Brain pericyte (primary cell): ENCODE measurements at regions not wholly inside any gene's neighbourhood (a gene's known extent, or its start where the extent isn't known, plus 50 kb on each side); places are given as distances from the start of the nearest gene placed in this dataset.

ENCODE experiments used
- DNase-seq: peaks from one replicate; pipeline ENCODE4 v3.0.0-alpha.2; 2012; ENCODE audit warnings: low read depth, low spot score

DNA sequence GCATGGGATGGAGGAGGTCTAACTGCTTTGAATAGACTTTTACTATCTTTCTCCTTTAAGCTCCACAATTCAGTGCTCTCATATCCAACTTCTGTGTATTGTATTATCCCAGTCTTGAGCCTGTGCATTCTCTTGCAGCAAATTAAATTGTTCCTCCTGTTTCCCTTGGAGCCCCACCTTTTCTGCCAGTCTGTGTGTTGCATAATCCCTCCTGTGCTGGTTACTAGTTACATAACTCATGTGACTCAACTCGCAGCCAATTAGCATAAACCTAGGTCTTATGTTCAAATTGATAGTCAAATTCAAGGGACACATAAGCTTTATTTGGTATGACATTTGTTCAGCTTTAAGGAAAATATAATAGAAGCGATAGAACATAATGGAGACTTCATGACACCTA is 1863.5 kb downstream of the MRPL39 start:
- no peak for DNase-seq

DNA sequence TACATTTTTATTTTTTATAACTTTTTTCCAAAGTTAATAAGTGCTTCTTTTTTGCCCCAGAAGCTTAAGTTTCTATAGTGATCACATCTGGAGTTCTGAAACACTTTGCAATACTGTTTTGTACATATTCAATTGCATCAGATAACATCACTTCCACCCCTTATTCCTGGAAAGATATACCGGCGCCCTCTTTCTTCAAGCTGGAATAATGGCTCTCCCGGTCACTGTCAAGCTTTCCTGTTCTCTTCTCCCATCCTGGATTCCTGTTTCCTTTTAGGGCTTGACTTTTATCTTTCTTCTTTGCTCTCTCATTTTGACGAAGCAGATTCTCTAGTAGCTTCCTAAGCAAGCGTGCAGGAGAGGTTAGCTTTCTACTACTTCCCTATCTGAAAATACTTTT is 1866.8 kb downstream of the MRPL39 start:
- DNase-seq: no peak

DNA sequence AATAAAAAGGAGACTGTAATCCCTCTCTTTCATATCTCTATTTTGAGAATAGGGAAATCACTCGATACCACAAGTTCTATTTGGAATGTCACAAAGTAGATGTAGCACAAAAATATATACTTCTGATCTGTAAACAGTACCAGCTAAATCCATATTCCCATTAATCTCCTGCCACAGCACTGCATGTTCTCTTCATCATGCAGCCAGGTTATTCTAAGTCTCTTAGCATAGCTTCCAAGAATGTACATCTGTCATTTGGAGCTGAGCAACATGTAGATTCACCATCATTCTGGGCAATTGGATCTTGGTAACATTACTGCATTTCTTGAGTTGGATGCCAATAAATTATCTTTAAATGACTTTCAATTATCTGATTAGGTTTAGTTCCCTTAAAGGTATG is 1874.5 kb downstream of the MRPL39 start:
- DNase-seq: no peak

DNA sequence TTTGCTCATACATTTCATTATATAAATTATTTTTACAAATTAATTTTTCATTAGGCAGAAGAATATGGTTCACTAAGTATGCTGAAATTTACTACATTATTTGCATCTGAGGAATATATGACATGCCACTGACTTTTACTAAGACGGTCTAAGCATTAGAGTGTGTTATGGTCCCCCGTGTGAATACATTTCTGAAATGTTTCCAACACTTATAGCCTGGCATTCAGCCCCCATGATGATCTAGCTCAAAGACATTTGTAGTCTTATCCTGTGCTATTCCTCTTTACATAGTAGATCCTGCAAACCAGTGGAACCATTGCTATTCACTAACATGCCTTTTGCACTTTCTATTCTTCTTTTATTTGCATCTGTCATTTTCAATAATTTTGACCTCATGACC is 1878.0 kb downstream of the MRPL39 start:
- DNase-seq: no peak

DNA sequence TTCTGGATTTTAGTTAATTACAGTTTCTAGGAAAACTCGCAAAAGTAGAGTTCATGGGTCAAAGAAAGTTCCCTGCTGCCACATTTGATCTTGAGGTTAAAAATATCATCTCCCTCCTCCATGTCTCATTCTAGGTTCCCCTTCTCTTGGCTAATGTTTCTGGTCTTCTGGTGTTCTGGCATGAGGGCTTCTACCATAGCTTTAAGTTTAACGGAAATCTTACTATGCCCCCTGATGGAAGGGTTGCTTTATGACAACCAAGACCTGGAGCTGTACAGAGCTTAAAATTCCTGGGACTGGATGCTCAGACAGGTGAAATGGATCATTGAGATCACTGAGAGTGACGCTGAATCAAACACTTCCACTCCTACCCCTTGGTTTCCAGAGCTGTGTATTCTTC is 1881.7 kb downstream of the MRPL39 start:
- DNase-seq: no peak

DNA sequence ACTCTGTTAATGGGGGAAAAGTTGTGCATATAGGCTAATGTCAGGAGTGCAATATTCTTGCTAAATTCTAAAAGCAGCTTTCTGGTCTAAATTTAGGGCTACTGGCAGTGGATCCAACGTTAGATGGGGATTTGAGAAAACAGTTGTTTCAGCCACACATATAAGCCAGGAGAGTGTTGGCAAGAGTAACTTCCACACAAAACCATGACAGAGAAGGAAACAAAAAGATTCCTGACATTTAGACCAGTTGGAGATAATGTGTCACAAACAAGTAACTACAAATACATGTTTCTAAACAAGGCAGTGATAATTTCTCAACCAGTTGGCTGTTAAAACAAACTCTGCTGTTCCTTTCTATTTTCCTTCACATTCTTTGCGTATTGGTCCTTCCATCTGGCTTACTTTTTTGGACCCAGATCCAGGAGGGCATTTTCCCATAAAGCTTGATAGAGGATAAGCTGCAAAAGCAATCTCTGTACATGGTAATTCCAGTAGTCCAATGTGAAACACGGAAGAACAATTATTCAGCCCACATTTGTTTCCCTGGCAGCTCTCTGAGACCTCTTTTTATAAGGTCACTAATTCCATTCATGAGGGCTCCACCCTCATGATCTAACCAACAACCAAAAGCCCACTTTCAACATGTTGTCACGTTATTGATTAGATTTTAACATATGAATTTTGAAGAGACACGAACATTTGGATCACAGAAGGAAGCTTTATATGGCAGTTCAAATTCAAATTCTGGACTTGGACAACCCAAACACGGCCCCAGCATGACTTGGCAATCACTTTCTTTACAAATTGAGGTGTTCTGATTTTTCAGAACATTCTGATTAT is 1888.6 kb downstream of the MRPL39 start:
- DNase-seq: no peak

DNA sequence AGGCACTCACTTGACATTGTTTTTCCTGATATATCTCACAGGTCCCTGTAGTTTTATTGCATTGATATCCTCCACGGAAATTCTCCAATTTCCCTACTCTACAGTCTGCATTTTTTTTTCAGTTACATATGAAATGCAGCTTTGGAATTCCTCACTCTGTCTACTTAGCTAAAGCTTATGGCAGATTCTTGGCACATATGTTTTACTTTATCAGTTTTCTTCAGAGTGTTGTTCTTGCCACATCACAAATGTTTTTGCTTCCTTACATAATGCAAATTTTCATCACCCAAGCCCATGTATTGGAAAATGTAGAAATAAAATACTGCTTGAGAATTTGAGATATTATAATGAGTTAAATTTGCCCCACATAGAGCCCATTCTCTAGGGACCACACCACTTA is 1895.1 kb downstream of the MRPL39 start:
- no peak for DNase-seq

DNA sequence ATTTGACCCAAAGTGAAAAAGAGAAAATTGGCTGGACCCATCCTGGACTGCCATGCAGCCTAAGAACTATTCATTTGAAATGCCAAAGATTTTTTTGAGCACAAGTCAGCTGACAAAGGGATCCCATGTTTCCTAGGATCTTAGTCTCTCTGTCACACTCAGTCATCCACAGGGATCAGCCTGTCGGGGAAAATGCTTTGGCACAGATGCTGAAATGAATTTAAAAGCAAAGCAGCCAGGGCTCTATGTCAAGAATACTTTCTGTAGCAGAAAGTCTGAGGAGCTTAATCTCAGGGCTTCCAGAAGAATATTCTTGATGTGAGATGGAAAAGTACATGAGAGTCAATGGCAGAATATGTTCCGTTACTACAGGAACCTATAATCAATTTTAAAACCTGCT is 1900.8 kb downstream of the MRPL39 start:
- DNase-seq: no peak

DNA sequence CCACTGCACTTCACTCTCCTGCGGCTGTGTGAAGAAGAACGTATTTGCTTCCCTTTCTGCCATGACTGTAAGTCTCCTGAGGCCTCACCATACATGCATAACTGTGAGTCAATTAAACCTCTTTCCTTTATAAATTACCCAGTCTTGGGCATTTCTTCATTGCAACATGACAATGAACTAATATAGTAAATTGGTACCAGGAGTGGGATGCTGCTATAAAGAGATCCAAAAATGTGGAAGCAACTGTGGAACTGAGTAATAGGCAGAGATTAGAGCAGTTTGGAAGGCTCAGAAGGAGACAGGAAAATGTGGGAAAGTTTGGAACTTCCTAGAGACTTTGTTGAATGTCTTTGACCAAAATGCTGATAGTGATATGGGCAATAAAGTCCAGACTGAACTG is 1907.9 kb downstream of the MRPL39 start:
- DNase-seq: no peak

DNA sequence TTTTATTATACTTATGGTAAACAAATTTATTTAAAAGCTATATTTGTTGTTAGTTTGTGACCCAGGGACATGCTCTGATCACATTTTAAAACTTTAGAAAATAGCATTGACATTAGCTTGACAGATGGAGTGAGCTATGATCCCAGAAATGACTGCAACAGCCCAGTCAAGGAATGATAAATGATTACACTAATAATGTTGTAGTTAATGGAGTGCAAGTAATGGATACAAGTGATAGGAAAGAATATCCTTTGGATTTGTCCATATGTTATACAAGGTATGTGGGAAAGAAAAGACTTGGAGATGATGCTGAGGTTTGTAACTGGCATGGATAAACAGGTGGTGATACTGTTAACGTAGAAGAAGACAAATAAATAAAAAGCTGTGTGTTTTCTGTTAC is 1908.7 kb downstream of the MRPL39 start:
- no peak for DNase-seq

DNA sequence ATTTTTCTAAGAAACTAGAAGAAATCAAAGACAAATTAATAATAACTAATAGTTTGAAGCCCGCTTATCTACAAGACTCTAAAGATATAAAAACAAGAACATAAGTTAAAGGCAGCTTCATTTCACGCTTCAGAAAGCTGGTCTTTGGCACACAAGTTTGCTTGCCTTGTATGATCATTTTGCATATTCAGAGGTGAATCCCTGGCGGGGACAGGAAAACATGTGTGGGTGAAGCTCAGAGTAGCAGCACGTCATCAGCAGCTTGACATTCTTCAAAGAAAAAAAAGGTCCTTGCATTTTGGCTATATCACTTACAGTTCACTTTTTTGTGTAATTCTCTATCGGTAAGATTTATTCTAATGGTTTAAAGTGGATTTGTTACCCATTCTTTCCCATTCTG is 1911.8 kb downstream of the MRPL39 start:
- DNase-seq: no peak

DNA sequence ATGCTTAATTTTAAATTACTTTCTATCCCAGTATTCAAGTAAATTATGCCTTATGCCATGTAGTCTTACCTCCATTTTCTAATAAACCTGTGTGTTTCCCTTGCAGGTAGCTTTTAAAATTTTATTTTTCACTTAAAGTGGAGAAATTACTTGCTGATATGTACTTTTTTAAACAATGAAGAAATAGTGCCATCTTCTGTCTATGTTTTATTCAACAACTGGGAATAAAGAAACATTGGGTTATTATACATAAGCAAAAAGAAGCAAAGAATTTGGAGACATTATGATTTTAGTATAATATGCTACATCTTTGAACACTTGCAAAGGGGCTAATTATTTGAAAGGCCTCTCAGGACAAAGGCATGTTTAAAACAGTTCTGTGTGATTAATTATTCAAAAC is 1912.9 kb downstream of the MRPL39 start:
- DNase-seq: no peak

DNA sequence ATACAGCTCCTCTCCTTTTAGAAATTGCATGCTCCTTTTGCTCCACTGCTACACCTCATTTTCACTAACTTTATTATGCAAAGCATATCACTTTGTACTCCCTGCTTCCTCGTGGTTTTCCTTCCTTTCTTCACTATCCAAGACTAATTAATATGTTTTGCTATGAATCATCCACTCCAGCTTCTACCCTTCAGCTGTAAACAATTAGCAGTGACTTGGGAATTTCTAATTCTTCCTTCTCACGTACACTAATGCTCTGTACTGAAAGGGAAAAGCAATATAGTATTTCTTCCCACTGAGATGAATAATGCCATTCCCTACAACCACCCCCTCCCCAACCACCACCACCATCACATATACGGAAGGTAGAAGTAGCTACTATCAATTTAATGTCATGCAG is 1917.0 kb downstream of the MRPL39 start:
- no peak for DNase-seq

DNA sequence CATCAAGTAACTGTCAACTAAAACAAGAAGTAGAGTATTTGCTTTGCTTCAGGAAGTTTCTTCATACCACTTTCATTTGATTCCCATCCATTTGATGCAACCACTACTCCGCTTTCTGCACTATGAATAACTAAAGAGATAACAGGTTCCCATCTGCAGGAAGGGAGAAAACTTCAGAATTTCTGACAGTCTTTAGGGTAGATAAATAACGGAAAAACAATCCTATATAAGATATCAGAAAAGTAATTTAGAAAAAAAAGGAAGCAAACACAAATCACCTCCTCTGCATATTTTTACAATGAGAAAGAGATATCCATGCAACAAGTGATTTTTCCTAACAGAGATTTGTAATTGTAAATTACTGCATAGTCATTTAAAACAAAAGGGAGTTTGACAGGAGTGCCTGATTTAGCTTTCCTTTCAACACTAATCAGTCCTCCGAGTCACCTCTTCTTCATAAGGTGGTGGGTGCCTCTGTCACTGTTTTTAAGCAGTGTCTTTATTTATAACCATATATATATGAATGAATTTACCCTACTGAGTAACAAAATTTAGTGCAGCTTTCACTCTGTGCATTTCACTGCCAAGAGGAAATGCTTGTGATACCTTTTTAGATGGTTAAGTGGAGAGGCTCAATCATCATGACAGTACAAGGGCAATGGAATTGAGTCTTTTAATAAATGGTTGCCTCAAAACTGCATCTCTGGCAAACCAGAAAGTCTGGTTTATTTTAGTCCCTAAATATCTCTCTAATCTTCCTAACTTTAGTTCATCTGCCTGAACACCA is 1920.4 kb downstream of the MRPL39 start:
- no peak for DNase-seq

DNA sequence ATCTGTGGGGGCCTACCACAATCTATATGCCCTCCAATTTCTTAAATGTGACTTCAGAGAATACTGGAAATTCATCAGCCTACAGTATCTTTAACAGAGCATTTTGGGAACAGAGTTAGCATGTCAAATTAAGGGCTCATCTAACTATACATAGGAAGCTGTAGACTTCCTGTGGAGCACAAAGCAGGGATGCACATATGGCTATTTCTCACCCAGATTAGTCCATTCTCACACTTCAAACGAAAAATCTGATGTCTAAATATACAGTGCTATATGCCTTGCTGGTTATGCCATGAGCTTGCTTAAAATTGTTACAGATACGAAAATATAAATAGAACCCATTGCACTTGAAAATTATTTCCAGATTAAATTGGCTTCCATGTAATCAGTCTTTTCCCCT is 1922.8 kb downstream of the MRPL39 start:
- no peak for DNase-seq

DNA sequence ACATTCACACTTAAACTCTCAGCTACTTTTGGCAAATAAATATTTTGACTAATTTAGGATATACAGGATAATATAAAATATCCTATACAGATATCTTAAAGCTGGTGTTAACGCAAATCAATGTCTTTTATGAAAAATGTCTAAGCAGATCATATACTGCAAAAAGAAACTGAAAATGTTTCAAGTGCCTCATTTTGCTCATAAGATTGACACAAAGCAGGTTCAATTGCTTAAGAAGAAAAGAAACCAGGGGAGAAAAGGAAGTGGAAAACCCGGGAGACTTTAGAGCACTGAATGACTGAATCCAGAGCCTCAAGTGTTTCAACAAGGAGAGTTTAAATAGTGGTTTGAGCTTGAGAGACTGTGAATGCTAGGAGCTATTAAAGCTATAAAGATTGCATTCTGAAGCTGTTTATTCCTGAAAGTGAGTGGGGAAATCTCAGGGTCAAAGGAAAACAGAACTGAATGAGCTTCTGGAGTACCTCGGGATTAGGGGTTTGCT is 1943.0 kb downstream of the MRPL39 start:
- no peak for DNase-seq

DNA sequence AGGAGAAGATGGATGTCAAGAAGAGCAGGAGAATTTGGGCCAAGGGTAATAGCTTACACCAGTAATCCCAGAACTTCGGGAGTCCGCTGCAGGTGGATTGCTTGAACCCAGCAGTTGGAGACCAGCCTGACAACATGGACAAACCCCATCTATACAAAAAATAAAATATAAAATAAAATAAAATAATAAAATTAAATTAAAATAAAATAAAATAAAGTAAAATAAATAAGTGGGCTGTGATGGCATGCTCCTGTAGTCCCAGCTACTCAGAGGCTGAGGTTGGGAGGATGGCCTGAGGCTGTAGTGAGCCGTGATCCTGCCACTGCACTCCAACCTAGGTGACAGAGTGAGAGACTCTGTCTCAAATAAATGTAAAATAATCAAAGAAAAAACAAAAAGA is 1946.7 kb downstream of the MRPL39 start:
- DNase-seq: no peak

DNA sequence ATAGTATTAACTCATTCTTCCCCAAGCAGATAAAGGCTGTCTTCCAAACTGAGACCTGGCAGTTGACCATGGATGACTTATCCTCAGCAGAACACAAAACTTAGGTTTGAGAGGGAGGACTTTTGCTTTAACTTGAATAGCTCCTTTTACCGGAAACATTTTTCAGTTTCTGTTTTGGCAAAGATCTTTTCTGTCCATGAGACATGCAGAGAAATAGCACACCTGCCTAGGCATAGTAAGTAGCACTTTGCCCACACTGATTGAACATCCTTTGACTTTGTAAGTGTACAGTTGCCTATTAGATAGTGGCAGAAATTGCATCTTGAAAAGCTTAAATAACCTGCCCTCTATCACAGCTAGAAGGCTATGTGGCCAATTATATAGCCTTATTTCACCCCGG is 1962.5 kb downstream of the MRPL39 start:
- DNase-seq: no peak

DNA sequence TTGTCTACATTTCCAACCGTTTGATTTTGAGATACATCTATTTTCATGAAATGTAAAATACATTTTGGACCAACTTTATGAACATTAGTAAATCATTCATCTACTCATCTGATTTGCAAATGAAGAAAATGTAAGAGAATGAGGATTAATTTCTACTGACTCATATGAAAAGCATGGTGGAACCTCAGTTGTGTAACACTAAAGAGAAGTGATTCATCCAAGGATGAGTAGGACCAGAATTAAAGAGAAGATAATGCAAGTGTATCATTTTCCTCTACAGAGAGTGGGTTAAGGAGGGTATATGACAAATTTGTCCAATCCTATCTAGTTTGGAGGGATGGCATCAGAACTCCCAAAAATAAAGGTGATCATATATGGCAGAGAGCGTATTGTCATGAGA is 1967.6 kb downstream of the MRPL39 start:
- DNase-seq: no peak

DNA sequence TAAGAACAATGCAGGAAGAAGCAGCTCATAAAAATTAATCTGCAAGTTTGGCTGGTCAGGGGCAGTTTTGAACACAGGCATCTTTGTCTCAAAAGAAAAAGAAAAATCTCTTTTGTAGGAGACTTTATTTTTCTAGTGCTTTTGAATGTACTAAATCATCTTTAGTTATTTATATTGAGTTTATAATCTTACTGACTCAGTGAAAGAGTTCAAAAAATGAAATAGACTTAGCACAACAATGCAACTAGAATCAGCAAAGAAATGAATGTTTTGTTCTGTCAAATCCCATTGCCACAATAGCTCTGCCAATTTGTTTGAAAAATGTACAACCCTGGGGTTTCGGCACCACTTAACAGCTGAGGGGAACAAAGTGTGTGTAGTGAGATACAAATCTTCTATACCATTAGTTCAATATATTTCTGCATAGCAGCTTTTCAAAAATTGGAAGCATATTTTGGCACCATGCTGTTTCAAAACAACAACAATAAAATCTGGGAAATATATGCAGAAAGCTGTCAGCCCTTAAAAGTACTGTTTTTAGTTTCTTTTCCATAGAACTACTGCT is 1969.1 kb downstream of the MRPL39 start:
- DNase-seq: no peak

DNA sequence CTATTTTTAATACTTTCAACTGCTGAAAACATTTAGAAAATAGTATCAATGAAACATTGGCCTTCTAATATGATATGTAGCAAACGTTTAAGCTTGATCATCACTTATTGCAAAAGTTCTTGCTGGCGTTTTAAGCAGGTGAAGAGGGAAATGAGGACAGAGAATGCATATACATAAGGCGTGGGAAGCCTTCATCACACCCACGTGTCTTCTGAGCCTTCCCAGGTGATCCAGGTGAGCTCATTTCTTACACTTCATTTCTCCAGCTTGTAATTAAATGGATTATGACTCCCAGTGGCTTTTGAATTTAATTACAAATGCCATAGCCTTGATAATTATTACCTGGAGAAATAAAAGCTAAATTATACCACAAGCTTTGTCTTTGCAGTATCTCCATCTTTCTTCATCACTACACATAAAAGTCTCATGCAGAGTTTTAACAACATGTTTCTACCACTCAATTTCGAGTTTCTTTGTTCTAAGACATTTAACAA is 1973.8 kb downstream of the MRPL39 start:
- DNase-seq: no peak

DNA sequence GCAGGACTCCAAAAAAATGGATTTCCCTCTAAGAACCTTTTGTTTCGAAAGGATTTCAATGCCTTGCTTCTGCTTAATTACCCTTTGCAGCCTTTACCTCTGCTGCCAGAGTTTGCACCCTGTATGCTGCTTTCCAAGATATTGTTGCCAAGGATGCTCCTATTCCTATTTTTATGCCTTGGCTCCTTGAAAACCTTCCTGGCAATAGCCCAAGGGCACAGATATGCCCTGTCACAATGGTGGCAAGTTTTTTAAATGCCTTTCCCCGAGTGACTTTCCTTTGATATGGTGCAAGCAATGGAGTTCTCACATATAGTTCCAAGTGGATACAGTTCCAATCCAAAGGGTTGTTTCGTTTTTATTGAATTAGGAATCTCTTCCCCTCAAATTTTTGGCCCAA is 1983.0 kb downstream of the MRPL39 start:
- no peak for DNase-seq

DNA sequence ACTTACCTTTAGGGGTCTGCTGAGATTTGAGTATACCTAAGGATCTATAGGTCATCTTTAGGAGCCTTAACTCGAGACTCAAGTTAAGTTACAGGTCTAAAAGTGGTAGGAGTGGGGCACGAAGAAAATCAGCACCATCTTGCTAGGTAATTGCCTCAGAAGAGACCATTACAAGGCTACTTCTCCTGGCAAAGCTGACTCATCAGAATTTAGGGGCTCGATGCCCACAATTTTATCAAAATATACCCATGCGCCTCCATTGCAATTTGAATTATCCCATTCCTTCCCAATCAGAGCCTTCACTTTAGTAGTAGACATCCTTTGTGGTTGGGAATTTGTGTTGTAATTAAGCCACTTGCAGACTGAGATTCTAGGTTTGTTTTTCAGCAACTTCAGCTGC is 1994.3 kb downstream of the MRPL39 start:
- no peak for DNase-seq
